RPMI7951 (cell line): ENCODE measurements at regions not wholly inside any gene's neighbourhood (a gene's known extent, or its start where the extent isn't known, plus 50 kb on each side); places are given as distances from the start of the nearest gene placed in this dataset.
A peak's percentile ranks its signal among the peaks of the same experiment; 100 is the strongest.

Experiments
- DNase-seq: peaks from one replicate; pipeline ENCODE4 v3.0.0-alpha.2; 2012; ENCODE audit warnings: low read depth

DNA sequence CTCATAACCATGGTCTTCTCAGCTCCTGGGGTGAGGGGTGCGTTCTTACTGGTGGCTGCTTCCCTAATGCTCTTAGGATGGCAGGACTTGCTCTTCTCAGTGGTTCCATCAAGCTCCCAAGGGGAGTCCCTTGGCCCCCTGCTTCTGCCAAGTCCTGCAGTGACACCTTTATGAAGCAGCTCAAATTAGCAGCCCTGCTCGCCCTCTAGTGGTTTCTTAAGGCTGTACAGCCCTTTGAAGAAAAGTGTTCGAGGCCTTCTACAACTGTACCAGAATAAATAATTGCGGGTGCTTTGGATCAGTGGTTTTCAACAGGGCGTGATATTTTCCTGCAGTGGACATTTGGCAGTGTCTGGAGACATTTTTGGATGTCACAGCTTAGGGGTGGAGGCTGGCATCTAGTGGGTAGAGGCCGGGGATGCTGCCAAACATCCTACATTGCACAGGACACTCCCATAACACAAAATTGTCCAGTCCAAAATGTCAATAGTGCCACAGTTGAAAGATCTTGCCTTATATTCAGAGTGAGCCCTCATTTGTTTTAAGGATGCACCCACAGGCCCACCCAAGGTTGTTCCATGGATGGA is 204.7 kb upstream of the S100G start:
- DNase-seq = peak; percentile 37

DNA sequence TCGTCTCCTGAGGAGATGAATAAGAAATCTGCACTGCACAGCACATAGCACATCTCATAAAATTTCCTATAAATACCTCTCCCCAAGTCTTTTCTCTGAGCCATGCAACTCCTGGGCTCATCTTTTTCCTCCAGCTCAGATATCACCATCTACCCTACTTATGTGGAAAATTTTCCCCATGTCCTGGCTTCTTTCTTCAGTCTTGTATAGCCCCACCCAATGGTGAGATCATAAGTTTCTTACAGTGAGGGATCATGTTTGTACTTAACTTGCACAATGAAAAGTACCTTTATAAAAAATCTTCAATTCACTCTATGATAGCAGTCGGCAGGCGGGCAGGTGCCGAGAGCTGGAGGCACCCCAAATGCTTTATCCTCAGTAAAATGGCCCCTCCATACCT is 198.6 kb upstream of the S100G start:
- DNase-seq = no peak

DNA sequence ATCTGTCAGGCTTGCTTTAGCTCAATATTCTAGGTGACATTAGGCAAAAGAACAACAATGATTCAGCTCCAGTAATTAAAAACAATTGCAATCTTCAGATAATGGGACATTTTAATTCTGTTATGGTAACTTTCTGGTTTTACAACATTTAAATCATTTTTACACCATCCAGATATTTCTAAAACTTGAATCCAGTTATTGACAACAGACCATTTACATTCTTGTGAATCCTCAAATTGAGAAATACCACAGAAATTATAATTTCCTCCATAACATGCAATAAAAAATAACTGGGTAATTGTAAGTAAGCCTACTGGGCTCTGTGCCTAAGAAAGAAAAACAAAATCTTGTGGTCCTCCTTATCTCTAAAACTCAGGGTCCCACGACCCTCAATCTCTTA is 195.0 kb upstream of the S100G start:
- no peak for DNase-seq

DNA sequence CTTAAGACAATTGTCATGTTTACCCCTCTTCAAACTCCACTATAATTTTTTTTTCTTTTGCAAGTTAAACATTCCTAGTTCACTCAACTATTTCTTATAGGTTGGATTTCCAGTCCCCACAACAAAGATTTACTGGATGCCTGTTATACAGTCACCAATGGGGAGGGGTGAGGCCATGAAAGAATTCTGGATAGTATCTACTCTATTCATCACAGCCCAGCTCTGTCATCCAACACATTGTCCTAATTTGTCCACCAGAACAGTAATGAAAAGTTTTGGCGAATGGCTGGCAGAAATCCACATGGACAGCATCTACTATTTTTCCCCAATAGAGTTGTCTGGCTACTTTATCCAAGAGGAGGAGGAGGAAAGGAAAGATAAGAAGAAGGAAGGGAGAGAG is 192.7 kb upstream of the S100G start:
- no peak for DNase-seq

DNA sequence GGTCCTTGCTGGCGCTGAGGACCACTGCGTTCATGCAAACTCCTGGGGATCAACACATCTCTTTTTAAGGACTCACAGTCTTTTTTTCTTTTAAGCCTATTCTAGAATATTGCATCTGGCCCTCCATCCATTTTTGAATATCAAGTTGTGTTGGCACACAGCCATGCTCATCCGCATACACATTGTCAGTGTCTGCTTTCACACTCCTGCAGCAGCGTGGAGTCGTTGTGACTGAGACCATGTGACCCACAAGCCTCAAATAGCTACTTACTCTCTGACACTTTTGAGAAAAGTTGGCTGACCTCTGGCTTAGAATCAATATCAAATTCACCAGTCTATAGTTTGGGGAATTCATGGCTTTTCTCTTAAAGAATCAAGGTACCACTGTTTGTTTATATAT is 191.8 kb upstream of the S100G start:
- DNase-seq = no peak

DNA sequence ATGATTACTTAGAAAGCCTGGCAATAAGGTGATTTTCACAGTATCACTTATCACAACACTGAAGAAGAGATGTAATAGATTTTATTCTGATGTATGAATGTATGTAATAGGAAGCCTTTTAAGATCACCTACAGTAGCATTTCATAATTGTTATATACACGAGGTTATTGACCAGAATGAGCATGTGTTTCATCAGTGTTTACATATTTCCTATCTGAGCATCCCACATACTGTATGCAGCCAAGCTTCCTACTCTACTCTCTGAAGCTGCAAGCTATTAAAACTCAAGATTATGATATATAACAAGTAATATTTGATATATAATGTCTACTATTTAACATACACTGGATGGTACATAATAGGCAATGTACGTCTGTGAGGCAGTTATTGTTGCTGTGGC is 190.9 kb upstream of the S100G start:
- no peak for DNase-seq

DNA sequence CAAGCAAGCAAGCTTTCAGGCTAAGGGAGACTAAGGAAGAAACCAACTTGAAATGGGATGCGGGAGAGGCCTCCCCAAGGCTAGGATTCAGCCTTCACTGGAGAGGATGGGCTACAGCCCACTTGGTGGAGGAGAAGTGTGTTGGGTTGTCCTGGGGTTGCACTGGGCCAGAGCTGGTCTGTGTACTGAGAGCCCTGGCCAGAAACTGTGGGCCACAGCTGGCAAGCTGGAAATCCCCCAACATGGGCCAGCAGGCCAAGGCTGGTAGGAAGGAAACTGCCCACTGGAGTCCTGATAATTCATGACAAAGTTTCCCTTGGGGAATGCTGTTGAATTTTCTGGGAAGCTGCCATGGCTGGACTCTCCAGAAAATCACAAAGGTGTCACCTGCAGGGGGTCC is 188.0 kb upstream of the S100G start:
- no peak for DNase-seq

DNA sequence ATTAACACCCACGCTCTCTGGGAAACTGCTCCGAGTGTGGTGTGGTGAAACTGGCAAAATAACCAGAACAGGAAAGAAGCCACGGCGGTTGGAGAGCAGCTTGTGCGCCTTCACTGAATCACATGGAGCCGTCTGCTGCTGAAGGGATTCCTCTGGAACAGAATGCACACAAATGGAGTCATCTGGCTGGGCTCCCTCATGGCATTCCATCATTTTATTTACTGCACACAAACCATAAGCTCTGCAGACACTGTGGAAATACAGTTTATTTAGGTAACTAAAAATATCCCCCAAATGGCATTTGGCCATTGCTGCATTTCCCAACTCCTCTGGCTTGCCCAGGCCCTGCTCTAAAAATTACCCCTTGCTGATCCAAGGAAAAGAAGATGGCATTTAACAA is 187.0 kb upstream of the S100G start:
- peak; percentile 13 for DNase-seq

DNA sequence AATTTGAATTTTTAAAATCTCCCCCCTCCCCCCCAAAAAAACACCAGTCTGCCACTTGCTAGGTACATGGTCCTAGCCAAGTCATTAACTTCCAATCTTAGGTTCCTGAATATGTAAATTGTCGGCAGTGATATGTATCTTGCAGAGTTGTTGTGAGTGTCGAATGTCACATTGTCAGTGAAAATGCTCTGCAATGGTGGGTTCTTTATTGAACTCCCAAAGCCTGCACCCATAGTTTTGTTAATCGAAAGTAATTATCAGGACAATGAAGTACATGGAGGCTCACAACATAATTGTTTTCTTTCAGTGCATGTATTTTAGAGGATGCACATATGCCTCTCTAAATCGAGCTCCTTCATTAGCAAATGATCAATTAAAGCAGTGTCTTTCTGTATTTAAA is 185.6 kb upstream of the S100G start:
- DNase-seq = no peak

DNA sequence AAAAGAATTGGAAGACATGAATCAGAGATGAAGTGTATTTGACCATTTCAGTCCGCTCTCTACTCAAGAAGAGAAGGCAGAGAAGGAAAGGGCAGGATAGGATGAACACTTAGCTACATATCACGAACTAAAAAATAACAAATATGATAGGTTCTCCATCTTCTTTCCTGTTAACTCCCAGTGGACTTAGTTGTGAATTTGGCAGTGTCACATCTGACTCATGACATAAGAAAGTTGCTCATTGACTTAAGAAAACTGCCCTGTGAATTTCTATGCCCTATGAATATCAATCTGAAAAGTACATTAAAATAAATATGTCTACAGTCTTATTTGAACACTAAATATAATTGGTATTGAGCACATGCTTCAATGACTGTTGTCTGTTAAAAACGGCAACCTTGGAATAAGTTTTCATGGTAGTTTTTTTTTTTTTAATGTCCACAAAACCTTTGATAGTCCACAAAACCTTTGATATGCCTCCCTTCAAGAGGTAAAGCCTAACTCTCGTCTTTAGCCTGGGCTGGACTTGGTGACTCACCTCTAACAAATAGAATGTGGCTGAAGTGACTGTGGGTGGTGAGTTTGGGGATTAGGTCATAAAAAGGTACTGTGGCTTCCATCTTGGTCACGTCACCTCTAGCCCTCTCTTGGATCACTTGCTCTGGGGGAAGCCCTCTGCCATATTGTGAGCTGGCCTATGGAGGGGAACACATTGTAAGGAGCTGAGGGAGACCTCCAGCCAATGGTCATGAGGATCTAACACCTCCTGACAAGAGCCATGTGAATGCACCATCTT is 184.7 kb upstream of the S100G start:
- no peak for DNase-seq

DNA sequence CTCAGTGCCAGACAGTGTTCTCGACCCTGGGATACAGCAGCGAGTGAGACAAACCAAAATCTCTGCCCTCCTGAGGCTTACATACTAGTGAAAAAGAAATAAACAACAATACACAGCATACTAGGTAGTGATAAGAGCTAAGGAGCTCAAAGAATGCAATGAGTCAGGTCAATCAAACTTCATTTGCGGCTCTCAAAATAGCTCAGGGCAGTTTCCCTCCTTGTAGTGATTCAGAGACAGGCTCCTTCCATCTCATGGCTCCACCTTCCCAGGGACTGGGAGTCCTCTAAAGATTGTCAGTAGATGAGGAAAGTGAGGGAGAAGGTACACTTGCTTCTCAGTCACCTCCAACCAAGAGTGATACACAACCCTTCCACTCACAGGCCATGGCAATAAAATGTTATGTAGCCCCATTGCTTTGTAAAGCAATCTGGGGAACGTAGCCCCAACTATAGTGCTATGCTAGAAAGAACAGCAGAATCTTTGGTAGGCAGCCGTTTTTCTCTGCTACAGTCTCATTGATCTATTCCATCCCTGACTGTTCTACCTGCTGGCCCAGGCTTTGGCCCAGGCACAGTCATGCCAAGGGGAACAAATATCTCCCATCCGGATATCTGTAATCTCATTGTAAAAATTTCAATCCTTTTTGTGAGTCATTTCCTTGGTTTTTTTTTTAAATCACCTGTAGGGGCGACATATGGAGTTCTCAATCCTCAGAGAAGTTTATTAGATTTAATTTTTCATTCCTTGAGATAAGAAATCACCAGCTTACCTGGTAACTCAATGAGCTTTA is 183.1 kb upstream of the S100G start:
- peak; percentile 76 for DNase-seq

DNA sequence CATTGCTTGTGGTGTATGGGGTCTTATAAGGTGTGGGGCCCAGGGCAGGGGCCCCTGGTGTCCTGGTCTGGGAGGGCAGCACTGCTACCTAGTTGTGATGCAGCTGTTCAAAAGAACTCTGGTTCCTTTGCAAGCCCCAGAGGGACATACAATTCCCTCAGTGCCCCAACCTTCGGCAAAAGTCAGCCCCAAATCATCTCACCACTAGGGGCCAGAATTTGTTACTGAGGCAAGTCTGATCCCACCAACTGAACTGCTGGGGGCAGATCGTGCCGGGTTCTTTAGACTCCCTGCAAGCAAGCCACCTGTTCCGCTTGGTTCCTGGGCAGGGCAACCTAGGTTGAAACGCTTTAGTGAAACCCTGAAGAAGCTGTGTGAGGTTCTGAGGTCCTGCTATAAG is 180.1 kb upstream of the S100G start:
- no peak for DNase-seq

DNA sequence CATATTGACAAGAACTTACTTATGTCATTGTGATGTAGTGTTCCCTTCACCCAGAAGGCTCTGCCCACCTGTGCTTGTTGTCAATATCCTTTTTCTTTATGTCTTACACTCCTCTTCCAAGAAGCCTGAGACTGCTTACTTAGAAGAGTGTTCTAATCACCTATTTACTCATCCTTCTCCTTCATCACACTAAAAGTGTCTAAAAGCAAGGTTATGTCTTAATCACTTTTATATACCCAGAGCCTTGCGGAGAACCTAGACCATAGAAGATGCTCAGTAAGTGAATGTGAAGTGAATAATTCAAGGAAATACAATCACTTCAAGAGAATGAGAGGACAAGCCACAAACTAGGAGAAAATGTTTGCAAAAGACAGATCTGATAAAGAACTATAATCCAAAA is 177.6 kb upstream of the S100G start:
- DNase-seq = no peak

DNA sequence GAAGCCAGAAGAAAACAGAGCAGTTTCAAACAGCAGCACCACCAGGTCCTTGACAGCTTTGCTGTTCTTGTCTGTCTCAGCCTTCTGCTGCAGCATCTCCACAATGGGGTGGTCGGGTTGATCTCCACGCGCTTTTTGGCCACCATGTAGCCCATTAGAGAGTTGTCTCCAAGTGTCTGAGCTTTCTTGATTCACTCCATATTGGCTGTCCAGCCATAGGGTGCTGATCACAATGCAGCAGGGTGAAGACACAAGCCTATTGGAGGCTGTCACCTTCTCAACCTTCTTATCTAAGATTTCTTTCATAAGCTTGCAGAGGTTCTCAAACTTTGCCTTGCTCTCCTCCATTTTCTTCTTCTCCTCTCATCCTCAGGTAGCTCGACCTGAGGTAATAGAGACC is 175.4 kb upstream of the S100G start:
- DNase-seq = no peak

DNA sequence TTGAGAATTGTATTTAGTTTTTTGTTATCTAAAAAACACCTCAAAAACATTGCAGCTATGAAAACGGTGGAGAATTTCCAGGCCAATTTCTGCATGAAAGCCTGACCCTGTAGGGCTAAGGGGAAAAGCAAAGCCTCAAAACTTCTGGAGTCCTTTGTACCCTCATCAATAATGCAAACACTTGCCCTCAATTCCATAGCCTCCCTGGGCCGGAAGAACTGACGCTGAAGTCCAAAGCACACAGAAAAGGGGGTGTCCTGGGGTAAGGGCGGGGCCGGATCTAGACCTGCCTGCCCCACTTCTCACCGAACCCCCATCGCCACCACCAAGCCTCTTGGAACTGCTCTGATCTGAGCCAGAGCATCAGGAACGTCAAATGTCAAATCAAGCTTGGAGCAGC is 173.9 kb upstream of the S100G start:
- DNase-seq = no peak

DNA sequence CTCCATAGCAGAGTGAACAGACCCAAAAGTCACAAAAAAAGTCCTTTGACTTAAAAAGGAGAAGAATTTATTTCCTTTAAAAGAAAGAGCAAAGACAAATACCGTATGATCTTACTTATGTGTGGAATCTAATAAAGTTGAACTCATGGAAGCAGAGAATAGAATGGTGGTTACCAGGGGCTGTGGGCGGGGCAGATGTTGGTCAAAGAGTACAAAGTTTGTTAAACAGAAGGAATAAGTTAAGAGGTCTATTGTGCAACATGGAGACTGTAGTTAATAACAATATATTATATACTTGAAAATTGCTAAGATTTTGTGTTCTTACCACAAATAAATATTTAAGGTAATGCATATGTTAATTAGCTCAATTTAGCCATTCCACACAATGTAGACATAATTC is 173.3 kb upstream of the S100G start:
- DNase-seq = no peak

DNA sequence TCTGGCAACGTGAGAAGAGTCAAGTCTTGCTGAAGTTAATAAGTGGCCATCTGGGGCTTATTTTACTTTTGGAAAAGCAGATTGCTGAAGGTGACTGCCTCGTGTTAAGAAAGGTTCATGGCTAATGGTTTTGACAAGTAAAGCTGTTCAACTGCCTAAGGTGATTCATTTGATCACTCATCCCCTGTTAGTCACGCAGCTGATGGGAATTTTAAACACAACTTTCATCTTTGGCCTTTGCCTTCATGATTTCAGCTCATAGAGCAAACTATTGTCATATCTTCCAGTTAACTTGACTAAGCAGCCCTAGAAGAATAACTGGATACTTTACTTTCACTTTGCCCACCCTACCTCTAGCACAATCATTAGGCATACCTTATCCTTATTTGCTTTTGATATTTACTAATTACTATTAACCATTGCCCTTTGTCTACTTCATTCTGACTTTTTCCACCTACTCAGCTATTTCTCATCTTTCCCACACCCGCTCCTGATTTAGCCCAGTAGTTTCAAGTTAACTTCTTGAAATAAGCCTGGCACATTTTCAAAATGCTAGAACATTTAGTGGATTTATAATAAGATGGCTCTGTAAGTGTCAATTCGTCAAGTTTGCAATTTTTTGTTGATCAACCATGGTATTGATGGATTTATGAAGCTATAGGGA is 170.6 kb upstream of the S100G start:
- peak; percentile 71 for DNase-seq

DNA sequence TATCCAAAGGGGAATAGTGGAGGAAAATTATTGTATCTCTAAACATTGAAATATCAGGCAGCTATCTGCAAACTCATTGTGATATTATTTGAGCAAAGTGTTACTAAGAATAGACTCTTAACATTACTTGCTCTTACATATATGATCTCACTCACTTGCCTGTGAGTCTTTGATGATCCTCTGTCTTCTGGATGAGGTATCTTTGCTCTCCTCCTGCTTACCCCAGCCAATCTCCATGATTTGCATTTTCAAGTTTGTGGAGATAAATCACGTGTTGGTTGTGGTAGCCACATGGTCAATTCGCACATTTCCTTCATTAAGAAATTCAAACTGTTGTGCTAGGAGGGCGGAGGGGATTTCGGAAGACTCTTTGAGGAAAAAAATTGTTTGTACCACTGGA is 169.9 kb upstream of the S100G start:
- DNase-seq = no peak

DNA sequence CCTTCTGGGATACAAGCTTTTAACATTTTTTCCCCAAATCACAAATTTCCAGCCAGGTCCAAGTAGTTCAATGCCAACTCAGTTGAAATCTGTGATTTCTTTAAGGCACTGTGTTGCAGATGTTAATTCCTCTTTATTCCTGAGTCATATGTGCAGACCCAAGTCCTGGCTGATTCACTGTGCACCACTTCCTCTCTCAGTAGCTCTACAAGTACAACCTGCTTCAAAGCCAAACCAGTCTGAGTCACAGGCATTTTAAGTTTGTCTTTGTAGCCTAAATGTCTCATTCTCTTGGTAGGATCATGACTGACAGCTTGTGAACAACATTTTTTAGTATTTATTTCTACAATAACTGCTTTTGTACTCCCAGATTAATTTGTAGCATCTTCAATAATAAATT is 165.6 kb upstream of the S100G start:
- peak; percentile 93 for DNase-seq

DNA sequence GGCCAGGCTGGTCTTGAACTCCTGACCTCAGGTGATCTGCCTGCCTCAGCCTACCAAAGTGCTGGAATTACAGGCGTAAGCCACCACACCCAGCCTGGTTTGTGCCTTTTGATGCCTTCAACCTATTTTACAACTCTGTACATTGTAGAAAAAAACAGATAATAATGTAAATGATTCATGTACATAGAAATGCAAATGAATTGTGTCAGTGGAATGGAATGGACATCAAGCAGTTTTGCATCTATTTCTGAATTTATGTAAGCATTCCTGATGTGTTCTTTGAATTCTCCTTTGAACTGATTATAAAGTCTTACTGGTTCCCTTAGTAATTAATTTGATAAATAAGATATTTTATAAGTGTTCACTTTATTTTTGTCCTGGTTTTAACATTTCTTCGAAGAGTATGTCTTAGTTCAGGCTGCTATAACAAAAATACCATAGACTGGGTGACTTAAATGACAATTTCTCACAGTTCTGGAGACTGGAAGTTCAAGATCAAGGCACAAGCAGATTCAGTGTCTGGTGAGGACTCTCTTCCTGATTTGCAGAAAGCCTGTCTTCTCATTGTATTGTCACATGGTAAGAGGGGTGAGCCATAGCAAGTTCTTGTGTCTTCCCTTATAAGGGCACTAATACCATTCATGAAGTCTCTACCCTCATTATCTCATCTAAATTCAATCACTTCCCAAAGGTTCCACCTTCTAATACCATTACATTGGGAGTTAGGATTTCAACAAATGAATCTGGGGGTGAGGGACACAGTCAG is 162.2 kb upstream of the S100G start:
- DNase-seq = no peak

DNA sequence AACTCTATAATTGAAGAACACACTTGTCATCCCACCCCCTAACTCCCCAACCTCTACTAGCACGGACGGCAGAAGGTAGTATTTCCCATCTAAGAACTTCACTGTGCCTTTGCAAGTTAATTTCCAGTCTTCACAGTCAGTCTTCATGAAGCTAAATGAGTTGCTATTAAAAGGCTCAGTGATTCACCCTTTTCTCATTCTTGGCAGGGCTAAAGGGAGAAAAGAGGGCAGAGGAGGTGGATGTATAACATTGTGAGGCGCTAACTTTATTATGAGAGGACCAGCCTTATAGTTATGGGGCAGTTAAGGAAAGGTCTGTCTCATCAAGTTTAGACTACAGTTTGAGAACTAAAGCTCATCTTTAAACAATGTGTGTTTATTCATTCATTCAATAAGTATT is 161.0 kb upstream of the S100G start:
- DNase-seq = no peak

DNA sequence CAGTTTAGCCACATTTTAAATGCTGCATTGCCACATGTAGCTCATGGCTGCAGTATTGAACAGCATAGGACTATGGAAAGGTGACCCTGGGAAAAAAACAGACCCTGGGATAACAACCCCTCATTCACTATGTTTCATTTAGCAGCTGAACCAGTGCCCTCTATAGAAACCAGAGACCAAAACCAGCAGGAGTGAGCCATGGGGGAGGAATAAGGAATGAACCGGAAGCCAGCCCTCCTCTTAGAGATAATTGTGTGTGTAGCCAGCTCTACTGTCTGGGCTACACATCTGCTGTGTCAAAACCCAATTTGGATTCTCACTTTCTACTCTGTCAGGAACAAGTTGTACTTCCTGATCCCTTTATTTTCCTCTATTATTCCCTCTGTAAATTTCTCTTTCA is 158.5 kb upstream of the S100G start:
- DNase-seq = no peak
